ENCODE measurements at regions not wholly inside any gene's neighbourhood (a gene's known extent, or its start where the extent isn't known, plus 50 kb on each side); places are given as distances from the start of the nearest gene placed in this dataset.
A peak's percentile ranks its signal among the peaks of the same experiment; 100 is the strongest.

GRCh38 chr6:26264547-26264946 lies 100.5 kb upstream of the BTN3A2 start:
- Histone ChIP-seq H3K4me2 (ENCODE audit: low read depth, low read length, poor library complexity, severe bottlenecking) (no peak overlapping the region), H3K4me3 (ENCODE audit: low read length, poor library complexity, severe bottlenecking) (no peak overlapping the region), H3K4me1 (ENCODE audit: insufficient read depth, low read length, poor library complexity, severe bottlenecking) (peaks cover 8% of the 10 kb centered on the region), H2AFZ (ENCODE audit: low read length) (no peak overlapping the region), H3K36me3 (ENCODE audit: insufficient read depth, low read length) (no peaks in the 10 kb centered on the region), H3F3A (ENCODE audit: low read depth) (0 out of 2 replicates have a peak, but pooled peaks cover 3% of the 10 kb centered on the region), H3K9ac (ENCODE audit: low read depth, low read length, poor library complexity, severe bottlenecking) (peak overlapping the region; percentile 36), H3K27me3 (ENCODE audit: insufficient read depth, low read length, poor library complexity, severe bottlenecking) (no peaks in the 10 kb centered on the region), H4K20me1 (ENCODE audit: insufficient read depth, low read length, poor library complexity, severe bottlenecking) (no peaks in the 10 kb centered on the region), H3K9me2 (replicated peaks; ENCODE audit: low read depth, low read length) (no peaks in the 10 kb centered on the region), H3K9me3 (ENCODE audit: insufficient read depth, low read depth, low read length) (no peaks in the 10 kb centered on the region), H3K79me2 (ENCODE audit: insufficient read depth, low read length) (peaks cover 7% of the 10 kb centered on the region; the same call in 1 of the 2 replicates)
- TF ChIP-seq CTCF (conservative IDR thresholded peaks at IDR 0.05; ENCODE audit: low read length) (no peak), EZH2phosphoT487 (IDR thresholded peaks at IDR 0.05; ENCODE audit: borderline replicate concordance) (no peak)

- no peak overlapping the region for H3K9ac ChIP-seq (ENCODE audit: low read depth, low read length, poor library complexity, severe bottlenecking)
- H2AFZ ChIP-seq (ENCODE audit: low read length) = no peak overlapping the region
- H3K9me3 ChIP-seq (ENCODE audit: insufficient read depth, low read depth, low read length) = no peaks in the 10 kb centered on the region
- no peaks in the 10 kb centered on the region for H3K9me2 ChIP-seq (replicated peaks; ENCODE audit: low read depth, low read length)
- H3F3A ChIP-seq (ENCODE audit: low read depth) = peaks cover 13% of the 10 kb centered on the region; the same call in 1 of the 2 replicates
- H3K4me2 ChIP-seq (ENCODE audit: low read depth, low read length, poor library complexity, severe bottlenecking) = no peak overlapping the region
- H3K4me1 ChIP-seq (ENCODE audit: insufficient read depth, low read length, poor library complexity, severe bottlenecking) = peaks cover 13% of the 10 kb centered on the region
- H3K27me3 ChIP-seq (ENCODE audit: insufficient read depth, low read length, poor library complexity, severe bottlenecking) = no peaks in the 10 kb centered on the region
- peaks cover 17% of the 10 kb centered on the region; the same call in 1 of the 2 replicates for H3K79me2 ChIP-seq (ENCODE audit: insufficient read depth, low read length)
- TF ChIP-seq EZH2phosphoT487 (IDR thresholded peaks at IDR 0.05; ENCODE audit: borderline replicate concordance) (no peak), CTCF (conservative IDR thresholded peaks at IDR 0.05; ENCODE audit: low read length) (no peak)
- no peaks in the 10 kb centered on the region for H4K20me1 ChIP-seq (ENCODE audit: insufficient read depth, low read length, poor library complexity, severe bottlenecking)
- no peak overlapping the region for H3K4me3 ChIP-seq (ENCODE audit: low read length, poor library complexity, severe bottlenecking)
- no peaks in the 10 kb centered on the region for H3K36me3 ChIP-seq (ENCODE audit: insufficient read depth, low read length)
Observed at GRCh38 chr6:26267083-26267589, 97.9 kb upstream of the BTN3A2 start.

GRCh38 chr6:26268659-26269402 lies 96.2 kb upstream of the BTN3A2 start:
- Histone ChIP-seq H3K4me3 (ENCODE audit: low read length, poor library complexity, severe bottlenecking) (peak overlapping the region; percentile 95), H2AFZ (ENCODE audit: low read length) (no peak overlapping the region), H3K4me1 (ENCODE audit: insufficient read depth, low read length, poor library complexity, severe bottlenecking) (peaks cover 16% of the 10 kb centered on the region), H3F3A (ENCODE audit: low read depth) (peaks cover 17% of the 10 kb centered on the region), H3K9ac (ENCODE audit: low read depth, low read length, poor library complexity, severe bottlenecking) (peak overlapping the region; percentile 97), H3K79me2 (ENCODE audit: insufficient read depth, low read length) (peaks cover 17% of the 10 kb centered on the region; the same call in 1 of the 2 replicates), H3K36me3 (ENCODE audit: insufficient read depth, low read length) (no peaks in the 10 kb centered on the region), H3K9me2 (replicated peaks; ENCODE audit: low read depth, low read length) (no peaks in the 10 kb centered on the region), H3K9me3 (ENCODE audit: insufficient read depth, low read depth, low read length) (no peaks in the 10 kb centered on the region), H3K4me2 (ENCODE audit: low read depth, low read length, poor library complexity, severe bottlenecking) (peak overlapping the region; percentile 89), H3K27me3 (ENCODE audit: insufficient read depth, low read length, poor library complexity, severe bottlenecking) (no peaks in the 10 kb centered on the region), H4K20me1 (ENCODE audit: insufficient read depth, low read length, poor library complexity, severe bottlenecking) (no peaks in the 10 kb centered on the region)
- TF ChIP-seq CTCF (conservative IDR thresholded peaks at IDR 0.05; ENCODE audit: low read length) (no peak), EZH2phosphoT487 (IDR thresholded peaks at IDR 0.05; ENCODE audit: borderline replicate concordance) (no peak)
